ENCODE measurements at regions not wholly inside any gene's neighbourhood (a gene's known extent, or its start where the extent isn't known, plus 50 kb on each side); places are given as distances from the start of the nearest gene placed in this dataset.
"Not testable (repeated sequence)": the region's sequence is repeated elsewhere in the genome, so short reads cannot be mapped to it uniquely, and the experiment has no call there.

GRCh38 chr14:96686126-96686525, 111.1 kb upstream of the VRK1 start:
- no peak for DNase-seq (ENCODE audit: low spot score)

GRCh38 chr14:96688629-96689028, 108.6 kb upstream of the VRK1 start:
- DNase-seq (ENCODE audit: low spot score), result no peak

GRCh38 chr14:96690713-96691383, 106.3 kb upstream of the VRK1 start:
- DNase-seq (ENCODE audit: low spot score), result no peak

- no peak for DNase-seq (ENCODE audit: low spot score)
Measured at GRCh38 chr14:96693252-96693820, 103.8 kb upstream of the VRK1 start.

GRCh38 chr14:96693987-96694386, 103.2 kb upstream of the VRK1 start:
- DNase-seq (ENCODE audit: low spot score), result no peak

- DNase-seq (ENCODE audit: low spot score), result no peak
Measured at GRCh38 chr14:96698960-96699539, 98.1 kb upstream of the VRK1 start.

- DNase-seq (ENCODE audit: low spot score), result no peak
Measured at GRCh38 chr14:96699666-96700065, 97.5 kb upstream of the VRK1 start.

GRCh38 chr14:96702831-96703230, 94.4 kb upstream of the VRK1 start:
- no peak for DNase-seq (ENCODE audit: low spot score)

- no peak for DNase-seq (ENCODE audit: low spot score)
Measured at GRCh38 chr14:96705422-96706092, 91.6 kb upstream of the VRK1 start.

- DNase-seq (ENCODE audit: low spot score), result no peak
Measured at GRCh38 chr14:96706893-96707292, 90.3 kb upstream of the VRK1 start.

- DNase-seq (ENCODE audit: low spot score), result no peak
Measured at GRCh38 chr14:96710060-96710666, 87.0 kb upstream of the VRK1 start.

GRCh38 chr14:96711559-96712267, 85.5 kb upstream of the VRK1 start:
- DNase-seq (ENCODE audit: low spot score), result no peak

GRCh38 chr14:96713426-96713825, 83.8 kb upstream of the VRK1 start:
- no peak for DNase-seq (ENCODE audit: low spot score)

- not testable (repeated sequence) for DNase-seq (ENCODE audit: low spot score)
Measured at GRCh38 chr14:96714537-96714936, 82.6 kb upstream of the VRK1 start.

- DNase-seq (ENCODE audit: low spot score), result no peak
Measured at GRCh38 chr14:96717116-96717515, 80.1 kb upstream of the VRK1 start.

- no peak for DNase-seq (ENCODE audit: low spot score)
Measured at GRCh38 chr14:96718407-96718806, 78.8 kb upstream of the VRK1 start.

- DNase-seq (ENCODE audit: low spot score), result not testable (repeated sequence)
Measured at GRCh38 chr14:96720702-96721101, 76.5 kb upstream of the VRK1 start.

GRCh38 chr14:96722736-96723135, 74.4 kb upstream of the VRK1 start:
- DNase-seq (ENCODE audit: low spot score), result no peak

GRCh38 chr14:96723946-96724345, 73.2 kb upstream of the VRK1 start:
- DNase-seq (ENCODE audit: low spot score), result no peak

- DNase-seq (ENCODE audit: low spot score), result no peak
Measured at GRCh38 chr14:96725232-96725631, 72.0 kb upstream of the VRK1 start.

GRCh38 chr14:96727073-96727472, 70.1 kb upstream of the VRK1 start:
- no peak for DNase-seq (ENCODE audit: low spot score)

- no peak for DNase-seq (ENCODE audit: low spot score)
Measured at GRCh38 chr14:96727491-96727890, 69.7 kb upstream of the VRK1 start.
